Neural progenitor cell (in vitro differentiated cells): ENCODE measurements at regions not wholly inside any gene's neighbourhood (a gene's known extent, or its start where the extent isn't known, plus 50 kb on each side); places are given as distances from the start of the nearest gene placed in this dataset.

Experiments used
- DNase-seq: peaks from one replicate; pipeline ENCODE4 v3.0.0-alpha.2; 2016; ENCODE audit warnings: low spot score
- H2AFZ ChIP-seq: fragments of 200-600 bp; sonication (generic); replicated peaks from 2 replicates; pipeline ENCODE4 v1.6.1; 2016; ENCODE audit warnings: antibody characterized with exemption
- H3F3A ChIP-seq: fragments of 200-600 bp; sonication (generic); 2 replicates; pipeline ENCODE4 v1.6.1; 2016; ENCODE audit warnings: antibody characterized with exemption, low read depth
- H3K27ac ChIP-seq: fragments of 200-600 bp; sonication (generic); 2 replicates; pipeline ENCODE4 v1.5.1; 2016; ENCODE audit warnings: mild to moderate bottlenecking
- H3K27me3 ChIP-seq: fragments of 200-600 bp; sonication (generic); 2 replicates; pipeline ENCODE4 v1.6.1; 2016; ENCODE audit warnings: mild to moderate bottlenecking, moderate library complexity
- H3K36me3 ChIP-seq: fragments of 200-600 bp; sonication (generic); 2 replicates; pipeline ENCODE4 v1.5.1; 2016
- H3K4me1 ChIP-seq: fragments of 200-600 bp; sonication (generic); 2 replicates; pipeline ENCODE4 v1.6.1; 2016; ENCODE audit warnings: mixed run types
- H3K4me2 ChIP-seq: fragments of 200-600 bp; sonication (generic); 2 replicates; pipeline ENCODE4 v1.6.1; 2016
- H3K4me3 ChIP-seq: fragments of 200-600 bp; sonication (generic); 2 replicates; pipeline ENCODE4 v1.5.1; 2016
- H3K79me2 ChIP-seq: fragments of 200-600 bp; sonication (generic); 2 replicates; pipeline ENCODE4 v1.6.1; 2016; ENCODE audit warnings: low read depth
- H3K9ac ChIP-seq: fragments of 200-600 bp; sonication (generic); 2 replicates; pipeline ENCODE4 v1.6.1; 2016
- H3K9me3 ChIP-seq: fragments of 200-600 bp; sonication (generic); 2 replicates; pipeline ENCODE4 v1.5.1; 2016; ENCODE audit warnings: low read depth
- H4K20me1 ChIP-seq: fragments of 200-600 bp; sonication (generic); 2 replicates; pipeline ENCODE4 v1.6.1; 2016; ENCODE audit warnings: low read depth
- H3K27ac Mint-ChIP-seq: 3 replicates; pipeline ENCODE4 v1.8.0; 2021; ENCODE audit warnings: mixed read lengths
- H3K27me3 Mint-ChIP-seq: 2 replicates; pipeline ENCODE4 v1.8.0; 2022; ENCODE audit warnings: low read depth, mild to moderate bottlenecking, inconsistent platforms, moderate library complexity, mixed read lengths; ENCODE audit not compliant: insufficient read depth
- H3K36me3 Mint-ChIP-seq: 3 replicates; pipeline ENCODE4 v1.8.0; 2021; ENCODE audit warnings: mixed read lengths
- H3K4me1 Mint-ChIP-seq: 3 replicates; pipeline ENCODE4 v1.8.0; 2021; ENCODE audit warnings: mixed read lengths
- H3K4me3 Mint-ChIP-seq: 3 replicates; pipeline ENCODE4 v1.8.0; 2021; ENCODE audit warnings: mild to moderate bottlenecking, moderate library complexity, mixed read lengths
- H3K9me3 Mint-ChIP-seq: 3 replicates; pipeline ENCODE4 v1.8.0; 2020; ENCODE audit warnings: mixed read lengths
- EZH2 ChIP-seq: fragments of 200-600 bp; sonication (generic); IDR thresholded peaks from 2 replicates; pipeline ENCODE4 v1.6.1; 2017; ENCODE audit warnings: antibody characterized with exemption, mild to moderate bottlenecking, moderate library complexity
- EZH2phosphoT487 ChIP-seq: fragments of 200-600 bp; sonication (generic); IDR thresholded peaks from 2 replicates; pipeline ENCODE4 v1.6.1; 2017; ENCODE audit warnings: antibody characterized with exemption
- TF ChIP-seq, protein P1 (sequence below): fragments of 200-600 bp; sonication (generic); IDR thresholded peaks from 2 replicates; pipeline ENCODE4 v1.5.1; 2017; ENCODE audit warnings: antibody characterized with exemption, mild to moderate bottlenecking

DNA sequence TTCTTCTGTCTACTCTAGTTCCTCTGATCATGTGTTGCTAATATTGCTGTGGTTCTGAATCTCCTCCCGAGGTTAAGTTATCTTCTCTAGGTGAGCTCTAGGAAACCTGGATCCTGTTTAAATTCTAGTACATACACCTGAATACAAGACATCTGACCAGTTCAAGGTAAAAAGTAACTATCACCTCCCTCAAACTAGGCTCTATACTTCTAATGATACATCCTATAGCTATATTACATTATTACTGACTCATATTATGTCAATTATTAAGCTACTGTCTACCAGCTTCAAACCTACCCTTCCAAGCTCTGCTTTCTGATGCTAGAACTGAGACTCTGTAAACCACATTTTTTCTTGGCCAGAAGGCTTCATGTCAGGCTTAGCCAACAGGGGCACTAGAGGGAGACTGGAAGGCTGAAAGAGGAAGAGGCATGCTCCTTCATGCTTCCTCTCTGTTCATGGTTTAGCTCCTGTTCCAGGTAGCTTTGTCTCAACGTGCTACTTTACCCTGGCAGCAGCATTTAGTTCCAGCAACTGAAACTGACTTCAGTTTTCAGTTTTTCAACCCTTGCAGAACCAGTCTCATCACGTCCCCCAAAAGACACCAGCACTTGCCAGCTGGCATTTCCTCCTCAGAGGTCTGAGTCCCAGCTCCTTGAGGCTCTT is 148.4 kb upstream of the TOP1 start:
- Histone ChIP-seq H2AFZ (no peak overlapping the region), H3F3A (no peaks in the 10 kb centered on the region), H3K79me2 (no peaks in the 10 kb centered on the region), H3K36me3 (no peaks in the 10 kb centered on the region), H4K20me1 (no peaks in the 10 kb centered on the region), H3K9me3 (no peaks in the 10 kb centered on the region), H3K9ac (no peak overlapping the region), H3K4me2 (no peak overlapping the region), H3K4me3 (no peak overlapping the region), H3K4me1 (no peaks in the 10 kb centered on the region), H3K27me3 (no peaks in the 10 kb centered on the region), H3K27ac (no peak overlapping the region)
- Mint-ChIP-seq H3K4me3 (no peak overlapping the region), H3K27me3 (peaks cover 2% of the 10 kb centered on the region), H3K27ac (no peak overlapping the region), H3K4me1 (peaks cover 5% of the 10 kb centered on the region), H3K36me3 (no peaks in the 10 kb centered on the region), H3K9me3 (peaks cover 3% of the 10 kb centered on the region)
- TF ChIP-seq, protein P1, sequence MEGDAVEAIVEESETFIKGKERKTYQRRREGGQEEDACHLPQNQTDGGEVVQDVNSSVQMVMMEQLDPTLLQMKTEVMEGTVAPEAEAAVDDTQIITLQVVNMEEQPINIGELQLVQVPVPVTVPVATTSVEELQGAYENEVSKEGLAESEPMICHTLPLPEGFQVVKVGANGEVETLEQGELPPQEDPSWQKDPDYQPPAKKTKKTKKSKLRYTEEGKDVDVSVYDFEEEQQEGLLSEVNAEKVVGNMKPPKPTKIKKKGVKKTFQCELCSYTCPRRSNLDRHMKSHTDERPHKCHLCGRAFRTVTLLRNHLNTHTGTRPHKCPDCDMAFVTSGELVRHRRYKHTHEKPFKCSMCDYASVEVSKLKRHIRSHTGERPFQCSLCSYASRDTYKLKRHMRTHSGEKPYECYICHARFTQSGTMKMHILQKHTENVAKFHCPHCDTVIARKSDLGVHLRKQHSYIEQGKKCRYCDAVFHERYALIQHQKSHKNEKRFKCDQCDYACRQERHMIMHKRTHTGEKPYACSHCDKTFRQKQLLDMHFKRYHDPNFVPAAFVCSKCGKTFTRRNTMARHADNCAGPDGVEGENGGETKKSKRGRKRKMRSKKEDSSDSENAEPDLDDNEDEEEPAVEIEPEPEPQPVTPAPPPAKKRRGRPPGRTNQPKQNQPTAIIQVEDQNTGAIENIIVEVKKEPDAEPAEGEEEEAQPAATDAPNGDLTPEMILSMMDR, result no peak
- TF ChIP-seq EZH2 (no peak), EZH2phosphoT487 (no peak)
- no peak for DNase-seq

- no peaks in the 10 kb centered on the region for H3K79me2 ChIP-seq
- no peaks in the 10 kb centered on the region for H3K36me3 Mint-ChIP-seq
- no peaks in the 10 kb centered on the region for H3F3A ChIP-seq
- no peak overlapping the region for H2AFZ ChIP-seq
- H3K27ac Mint-ChIP-seq, result no peak overlapping the region
- no peak overlapping the region for H3K4me3 Mint-ChIP-seq
- no peaks in the 10 kb centered on the region for H3K4me1 ChIP-seq
- peaks cover 3% of the 10 kb centered on the region for H3K9me3 Mint-ChIP-seq
- no peak overlapping the region for H3K4me3 ChIP-seq
- H4K20me1 ChIP-seq, result no peaks in the 10 kb centered on the region
- H3K4me1 Mint-ChIP-seq, result peaks cover 3% of the 10 kb centered on the region
- H3K27me3 Mint-ChIP-seq, result peaks cover 2% of the 10 kb centered on the region
- no peak overlapping the region for H3K9ac ChIP-seq
- DNase-seq, result no peak
- no peaks in the 10 kb centered on the region for H3K9me3 ChIP-seq
- TF ChIP-seq, protein P1, result no peak
- TF ChIP-seq EZH2 (no peak), EZH2phosphoT487 (no peak)
- no peak overlapping the region for H3K4me2 ChIP-seq
- H3K36me3 ChIP-seq, result no peaks in the 10 kb centered on the region
- H3K27ac ChIP-seq, result no peak overlapping the region
- H3K27me3 ChIP-seq, result no peaks in the 10 kb centered on the region
Observed at GRCh38 chr20:40880729-40881109, 147.9 kb upstream of the TOP1 start.

DNA sequence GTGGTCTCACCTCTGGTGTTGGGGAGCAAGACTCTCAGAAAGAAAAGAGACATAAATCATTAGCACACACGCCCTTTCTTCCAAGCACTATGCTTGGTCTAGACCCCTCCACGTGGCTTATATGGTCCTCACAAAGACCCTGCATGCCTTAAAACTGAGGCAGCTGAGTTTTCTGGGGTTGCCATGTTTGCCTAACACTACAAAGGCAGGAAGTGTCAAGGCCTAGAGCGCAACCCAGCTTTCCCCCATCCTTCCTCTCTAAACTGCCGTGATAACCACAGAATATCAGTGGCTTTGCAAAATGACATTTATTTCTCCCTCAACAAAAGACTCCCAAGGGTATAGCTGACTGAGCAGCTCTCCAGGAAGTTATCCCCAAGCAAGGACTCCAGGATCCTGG is 146.5 kb upstream of the TOP1 start:
- no peak overlapping the region for H3K9ac ChIP-seq
- no peaks in the 10 kb centered on the region for H4K20me1 ChIP-seq
- no peaks in the 10 kb centered on the region for H3F3A ChIP-seq
- Mint-ChIP-seq H3K27ac (no peak overlapping the region), H3K4me3 (no peak overlapping the region), H3K9me3 (peaks cover 3% of the 10 kb centered on the region), H3K4me1 (no peaks in the 10 kb centered on the region), H3K36me3 (no peaks in the 10 kb centered on the region), H3K27me3 (peaks cover 2% of the 10 kb centered on the region)
- no peak overlapping the region for H2AFZ ChIP-seq
- TF ChIP-seq EZH2 (no peak), EZH2phosphoT487 (no peak)
- TF ChIP-seq, protein P1, result no peak
- no peaks in the 10 kb centered on the region for H3K27me3 ChIP-seq
- no peak for DNase-seq
- no peak overlapping the region for H3K4me3 ChIP-seq
- no peaks in the 10 kb centered on the region for H3K36me3 ChIP-seq
- H3K9me3 ChIP-seq, result no peaks in the 10 kb centered on the region
- H3K27ac ChIP-seq, result no peak overlapping the region
- H3K4me2 ChIP-seq, result no peak overlapping the region
- no peaks in the 10 kb centered on the region for H3K79me2 ChIP-seq
- no peaks in the 10 kb centered on the region for H3K4me1 ChIP-seq
